ENCODE measurements at regions not wholly inside any gene's neighbourhood (a gene's known extent, or its start where the extent isn't known, plus 50 kb on each side); places are given as distances from the start of the nearest gene placed in this dataset.
A peak's percentile ranks its signal among the peaks of the same experiment; 100 is the strongest.
"Not testable (repeated sequence)": the region's sequence is repeated elsewhere in the genome, so short reads cannot be mapped to it uniquely, and the experiment has no call there.

GRCh38 chr3:70621451-70621850, 309.0 kb upstream of the MDFIC2 start:
- DNase-seq: no peak

GRCh38 chr3:70620956-70621355, 308.5 kb upstream of the MDFIC2 start:
- no peak for DNase-seq

GRCh38 chr3:70620367-70620766, 307.9 kb upstream of the MDFIC2 start:
- DNase-seq: no peak

GRCh38 chr3:70618151-70618550, 305.7 kb upstream of the MDFIC2 start:
- no peak for DNase-seq

- not testable (repeated sequence) for DNase-seq
Measured at GRCh38 chr3:70617349-70617748, 304.9 kb upstream of the MDFIC2 start.

GRCh38 chr3:70615286-70615685, 302.8 kb upstream of the MDFIC2 start:
- DNase-seq: no peak

- DNase-seq: no peak
Measured at GRCh38 chr3:70614111-70614510, 301.7 kb upstream of the MDFIC2 start.

GRCh38 chr3:70612920-70613319, 300.5 kb upstream of the MDFIC2 start:
- no peak for DNase-seq

- DNase-seq: not testable (repeated sequence)
Measured at GRCh38 chr3:70611667-70612277, 299.3 kb upstream of the MDFIC2 start.

GRCh38 chr3:70608434-70608833, 296.0 kb upstream of the MDFIC2 start:
- peak; percentile 36 for DNase-seq

- DNase-seq: peak; percentile 17
Measured at GRCh38 chr3:70607469-70607868, 295.0 kb upstream of the MDFIC2 start.

- DNase-seq: peak; percentile 6
Measured at GRCh38 chr3:70606018-70606417, 293.6 kb upstream of the MDFIC2 start.

GRCh38 chr3:70603103-70603502, 290.7 kb upstream of the MDFIC2 start:
- no peak for DNase-seq

- DNase-seq: no peak
Measured at GRCh38 chr3:70597312-70597711, 284.9 kb upstream of the MDFIC2 start.

- no peak for DNase-seq
Measured at GRCh38 chr3:70583682-70584081, 271.2 kb upstream of the MDFIC2 start.

- no peak for DNase-seq
Measured at GRCh38 chr3:70582803-70583202, 270.4 kb upstream of the MDFIC2 start.

- DNase-seq: no peak
Measured at GRCh38 chr3:70580021-70580420, 267.6 kb upstream of the MDFIC2 start.

GRCh38 chr3:70571696-70572095, 259.3 kb upstream of the MDFIC2 start:
- no peak for DNase-seq

- no peak for DNase-seq
Measured at GRCh38 chr3:70570584-70570983, 258.1 kb upstream of the MDFIC2 start.

GRCh38 chr3:70568626-70569025, 256.2 kb upstream of the MDFIC2 start:
- no peak for DNase-seq

- DNase-seq: no peak
Measured at GRCh38 chr3:70565861-70566260, 253.4 kb upstream of the MDFIC2 start.

GRCh38 chr3:70564552-70564951, 252.1 kb upstream of the MDFIC2 start:
- no peak for DNase-seq

GRCh38 chr3:70561796-70562195, 249.4 kb upstream of the MDFIC2 start:
- DNase-seq: no peak

- no peak for DNase-seq
Measured at GRCh38 chr3:70558956-70559355, 246.5 kb upstream of the MDFIC2 start.

GRCh38 chr3:70557976-70558375, 245.5 kb upstream of the MDFIC2 start:
- no peak for DNase-seq

- no peak for DNase-seq
Measured at GRCh38 chr3:70556056-70556455, 243.6 kb upstream of the MDFIC2 start.
